ENCODE measurements at regions not wholly inside any gene's neighbourhood (a gene's known extent, or its start where the extent isn't known, plus 50 kb on each side); places are given as distances from the start of the nearest gene placed in this dataset.
A peak's percentile ranks its signal among the peaks of the same experiment; 100 is the strongest.

DNA sequence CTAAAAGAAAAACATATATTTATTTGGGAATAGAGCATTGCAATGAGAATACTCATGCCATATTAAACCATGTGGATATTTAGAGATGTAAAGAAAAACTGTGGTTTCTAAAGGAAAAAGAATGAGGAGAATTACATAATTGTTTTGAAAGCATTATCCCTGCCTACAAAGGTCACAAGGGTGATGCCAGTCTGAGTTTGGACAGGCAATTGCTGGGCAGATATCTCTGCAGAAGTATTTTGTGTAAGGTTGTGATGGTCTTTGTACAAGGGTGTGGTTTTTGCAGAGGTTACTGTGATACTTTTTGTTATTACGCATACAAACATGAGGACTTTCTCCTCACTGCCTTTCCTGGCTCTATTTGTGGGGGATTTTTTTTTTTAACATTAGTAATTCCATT is 2022.9 kb upstream of the CDH6 start:
- H3K4me1 ChIP-seq (ENCODE audit: low read depth) = peaks cover 3% of the 10 kb centered on the region
- no peak overlapping the region for H3K4me3 ChIP-seq
- no peaks in the 10 kb centered on the region for H3K27me3 ChIP-seq
- DNase-seq (ENCODE audit: low read depth in 1 of 2, low spot score in 1 of 2) = no peak
- no peaks in the 10 kb centered on the region for H3K9me3 ChIP-seq (ENCODE audit: low read depth)
- H3K27ac ChIP-seq = no peak overlapping the region
- H3K36me3 ChIP-seq = no peaks in the 10 kb centered on the region
- TF ChIP-seq, protein P1, sequence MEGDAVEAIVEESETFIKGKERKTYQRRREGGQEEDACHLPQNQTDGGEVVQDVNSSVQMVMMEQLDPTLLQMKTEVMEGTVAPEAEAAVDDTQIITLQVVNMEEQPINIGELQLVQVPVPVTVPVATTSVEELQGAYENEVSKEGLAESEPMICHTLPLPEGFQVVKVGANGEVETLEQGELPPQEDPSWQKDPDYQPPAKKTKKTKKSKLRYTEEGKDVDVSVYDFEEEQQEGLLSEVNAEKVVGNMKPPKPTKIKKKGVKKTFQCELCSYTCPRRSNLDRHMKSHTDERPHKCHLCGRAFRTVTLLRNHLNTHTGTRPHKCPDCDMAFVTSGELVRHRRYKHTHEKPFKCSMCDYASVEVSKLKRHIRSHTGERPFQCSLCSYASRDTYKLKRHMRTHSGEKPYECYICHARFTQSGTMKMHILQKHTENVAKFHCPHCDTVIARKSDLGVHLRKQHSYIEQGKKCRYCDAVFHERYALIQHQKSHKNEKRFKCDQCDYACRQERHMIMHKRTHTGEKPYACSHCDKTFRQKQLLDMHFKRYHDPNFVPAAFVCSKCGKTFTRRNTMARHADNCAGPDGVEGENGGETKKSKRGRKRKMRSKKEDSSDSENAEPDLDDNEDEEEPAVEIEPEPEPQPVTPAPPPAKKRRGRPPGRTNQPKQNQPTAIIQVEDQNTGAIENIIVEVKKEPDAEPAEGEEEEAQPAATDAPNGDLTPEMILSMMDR (IDR thresholded peaks at IDR 0.05; ENCODE audit: low read depth, low read length) = no peak

DNA sequence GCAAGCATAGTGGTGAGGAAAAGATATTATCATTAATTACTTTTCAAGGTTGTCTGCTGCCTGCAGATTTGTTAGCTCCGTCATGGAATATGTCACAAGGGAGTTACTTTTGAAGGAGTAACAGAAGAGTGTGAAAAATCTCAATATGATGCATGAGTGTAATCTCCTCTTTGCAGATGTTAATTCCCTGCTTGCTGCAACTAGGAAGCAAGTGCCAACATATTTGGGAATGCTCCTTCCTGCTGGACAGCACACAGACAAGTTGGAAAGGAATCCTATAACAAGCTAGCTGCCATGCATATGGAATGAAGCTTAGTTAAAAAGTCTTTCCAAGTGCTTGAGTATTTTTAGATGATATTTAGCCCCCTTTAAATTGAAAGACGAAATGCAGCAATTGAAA is 2023.6 kb upstream of the CDH6 start:
- TF ChIP-seq, protein P1 (IDR thresholded peaks at IDR 0.05; ENCODE audit: low read depth, low read length) = no peak

DNA sequence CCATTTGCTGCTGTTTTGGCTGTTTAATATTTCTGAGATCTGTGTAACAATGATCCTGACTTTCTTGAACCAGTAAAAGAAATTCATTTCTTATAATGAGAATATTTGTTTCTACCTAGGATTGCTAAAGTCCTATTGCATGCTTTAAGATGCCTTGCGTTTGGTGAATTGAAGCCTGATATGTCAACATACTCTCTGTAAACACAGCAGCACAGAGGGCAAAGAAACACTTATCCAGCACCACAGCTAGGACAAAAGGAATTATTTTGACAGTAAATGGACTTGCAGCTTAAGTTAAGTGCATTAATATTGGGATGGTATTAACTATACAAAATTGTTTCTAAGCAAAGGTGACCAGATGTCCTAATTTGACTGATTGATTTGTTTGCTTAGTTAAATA is 2031.2 kb upstream of the CDH6 start:
- TF ChIP-seq, protein P1 (IDR thresholded peaks at IDR 0.05; ENCODE audit: low read depth, low read length) = no peak
- Histone ChIP-seq H3K4me3 (no peak overlapping the region), H3K4me1 (ENCODE audit: low read depth) (no peaks in the 10 kb centered on the region), H3K27ac (no peak overlapping the region), H3K36me3 (no peaks in the 10 kb centered on the region), H3K27me3 (no peaks in the 10 kb centered on the region), H3K9me3 (ENCODE audit: low read depth) (no peaks in the 10 kb centered on the region)
- no peak for DNase-seq (ENCODE audit: low read depth in 1 of 2, low spot score in 1 of 2)

More for the DNA sequence above, 2023.6 kb upstream of the CDH6 start:
- peaks cover 3% of the 10 kb centered on the region for H3K4me1 ChIP-seq (ENCODE audit: low read depth)
- no peaks in the 10 kb centered on the region for H3K36me3 ChIP-seq
- no peaks in the 10 kb centered on the region for H3K27me3 ChIP-seq
- no peak overlapping the region for H3K4me3 ChIP-seq
- no peaks in the 10 kb centered on the region for H3K9me3 ChIP-seq (ENCODE audit: low read depth)
- peak in 1 of 2 donors; percentile 34 for DNase-seq (ENCODE audit: low read depth in 1 of 2, low spot score in 1 of 2)
- no peak overlapping the region for H3K27ac ChIP-seq

DNA sequence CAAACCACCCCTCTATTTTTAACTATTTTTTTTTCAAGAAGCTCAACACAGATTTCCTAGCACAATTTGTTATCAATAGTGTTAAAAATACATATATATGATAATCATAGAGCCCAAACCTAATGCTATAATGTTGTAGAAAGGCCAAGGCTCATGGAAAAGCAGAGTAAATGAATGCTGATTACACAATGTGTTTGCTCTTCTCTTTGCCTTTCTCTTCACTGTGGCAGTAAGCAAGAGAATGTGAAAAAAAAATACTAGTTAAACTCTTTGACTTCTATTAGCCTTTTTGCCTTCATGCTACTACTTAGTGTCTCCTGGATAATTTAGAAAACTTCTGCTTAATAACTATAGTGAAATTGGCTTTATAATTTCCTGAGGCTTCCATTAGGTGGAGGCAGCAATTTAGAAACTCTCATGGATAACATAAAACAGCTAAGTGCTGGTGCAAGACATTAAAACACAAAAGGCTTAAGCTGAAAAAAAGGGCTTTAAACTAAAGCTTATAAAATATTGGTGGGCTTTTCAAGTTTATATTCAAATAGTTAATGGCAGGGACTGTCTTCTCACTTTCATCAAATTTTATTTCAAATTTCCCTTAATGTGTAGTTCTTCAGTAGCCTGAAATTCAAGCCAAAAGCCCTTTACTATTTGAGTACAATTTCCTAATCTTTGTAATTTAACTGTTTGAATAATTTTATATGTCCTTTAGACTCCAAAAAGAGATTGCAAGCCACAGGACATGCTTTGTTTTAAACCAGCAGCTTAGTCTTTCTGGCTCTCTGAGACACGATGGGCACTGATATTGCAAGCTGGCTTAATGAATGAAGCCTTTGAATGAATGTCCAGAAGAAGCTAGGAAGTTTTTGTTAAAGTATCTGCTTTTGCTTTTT is 2031.8 kb upstream of the CDH6 start:
- no peaks in the 10 kb centered on the region for H3K9me3 ChIP-seq (ENCODE audit: low read depth)
- H3K27ac ChIP-seq = no peak overlapping the region
- H3K4me3 ChIP-seq = no peak overlapping the region
- TF ChIP-seq, protein P1 (IDR thresholded peaks at IDR 0.05; ENCODE audit: low read depth, low read length) = no peak
- no peaks in the 10 kb centered on the region for H3K36me3 ChIP-seq
- DNase-seq (ENCODE audit: low read depth in 1 of 2, low spot score in 1 of 2) = no peak
- H3K4me1 ChIP-seq (ENCODE audit: low read depth) = no peaks in the 10 kb centered on the region
- H3K27me3 ChIP-seq = no peaks in the 10 kb centered on the region

DNA sequence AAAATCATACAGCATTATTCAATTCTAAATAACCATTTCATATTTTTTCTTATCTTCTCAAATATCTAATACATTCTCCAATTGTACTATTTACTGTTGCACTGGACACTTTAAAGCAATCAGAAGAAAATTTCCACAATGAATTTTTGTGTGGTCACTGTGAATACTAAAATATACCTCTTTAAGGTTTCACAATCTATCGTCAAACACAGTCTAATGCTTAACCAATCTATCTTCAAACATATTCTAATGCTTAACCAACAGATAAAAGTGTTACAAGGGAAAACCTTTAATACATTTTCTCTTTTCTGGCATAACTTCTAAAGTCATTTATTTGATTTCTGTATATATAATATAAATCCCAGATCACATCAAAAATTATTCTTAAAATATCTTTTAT is 2035.5 kb upstream of the CDH6 start:
- no peaks in the 10 kb centered on the region for H3K9me3 ChIP-seq (ENCODE audit: low read depth)
- no peaks in the 10 kb centered on the region for H3K36me3 ChIP-seq
- DNase-seq (ENCODE audit: low read depth in 1 of 2, low spot score in 1 of 2) = no peak
- H3K27me3 ChIP-seq = no peaks in the 10 kb centered on the region
- H3K4me1 ChIP-seq (ENCODE audit: low read depth) = no peaks in the 10 kb centered on the region
- H3K4me3 ChIP-seq = no peak overlapping the region
- TF ChIP-seq, protein P1 (IDR thresholded peaks at IDR 0.05; ENCODE audit: low read depth, low read length) = no peak
- no peak overlapping the region for H3K27ac ChIP-seq

Measured in cardiac muscle cell (in vitro differentiated cells and primary cell).